Lower leg skin (tissue), 3 donors: ENCODE measurements at regions not wholly inside any gene's neighbourhood (a gene's known extent, or its start where the extent isn't known, plus 50 kb on each side); places are given as distances from the start of the nearest gene placed in this dataset.

Experiments used
- POLR2A ChIP-seq, 2 donors: fragments of 450-650 bp; IDR thresholded peaks; one replicate each; pipeline ENCODE4 v1.6.1; 2016 to 2017; ENCODE audit warnings: antibody characterized with exemption in 2 of 2, mild to moderate bottlenecking in 1 of 2, moderate library complexity in 1 of 2
- TF ChIP-seq, protein P1 (sequence below), 3 donors: fragments of 450-650 bp; IDR thresholded peaks; one replicate each; pipeline ENCODE4 v1.5.1; 2016; ENCODE audit warnings: antibody characterized with exemption in 3 of 3, mild to moderate bottlenecking in 3 of 3, moderate library complexity in 2 of 3

DNA sequence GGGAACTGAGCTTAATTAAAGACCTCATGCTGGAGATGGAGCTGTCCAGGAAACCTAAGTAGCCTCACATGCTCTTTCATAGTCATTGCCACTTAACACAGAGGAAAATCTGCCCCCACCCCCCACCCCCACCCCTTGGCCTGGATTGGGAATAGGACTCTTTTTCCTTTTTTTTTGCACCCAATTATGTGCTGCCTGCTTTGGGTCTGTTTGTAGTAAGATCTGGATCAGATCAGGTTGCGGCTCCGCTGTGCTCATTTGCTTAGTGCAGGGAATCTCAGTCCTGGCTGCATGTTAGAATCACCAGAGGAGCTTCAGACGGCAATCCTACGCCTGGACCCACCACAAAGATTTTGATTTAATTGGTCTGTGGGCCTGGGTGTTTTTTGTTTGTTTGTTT, 219.0 kb downstream of the UTP18 start:
- no peak for TF ChIP-seq POLR2A (IDR thresholded peaks at IDR 0.05)
- TF ChIP-seq, protein P1, sequence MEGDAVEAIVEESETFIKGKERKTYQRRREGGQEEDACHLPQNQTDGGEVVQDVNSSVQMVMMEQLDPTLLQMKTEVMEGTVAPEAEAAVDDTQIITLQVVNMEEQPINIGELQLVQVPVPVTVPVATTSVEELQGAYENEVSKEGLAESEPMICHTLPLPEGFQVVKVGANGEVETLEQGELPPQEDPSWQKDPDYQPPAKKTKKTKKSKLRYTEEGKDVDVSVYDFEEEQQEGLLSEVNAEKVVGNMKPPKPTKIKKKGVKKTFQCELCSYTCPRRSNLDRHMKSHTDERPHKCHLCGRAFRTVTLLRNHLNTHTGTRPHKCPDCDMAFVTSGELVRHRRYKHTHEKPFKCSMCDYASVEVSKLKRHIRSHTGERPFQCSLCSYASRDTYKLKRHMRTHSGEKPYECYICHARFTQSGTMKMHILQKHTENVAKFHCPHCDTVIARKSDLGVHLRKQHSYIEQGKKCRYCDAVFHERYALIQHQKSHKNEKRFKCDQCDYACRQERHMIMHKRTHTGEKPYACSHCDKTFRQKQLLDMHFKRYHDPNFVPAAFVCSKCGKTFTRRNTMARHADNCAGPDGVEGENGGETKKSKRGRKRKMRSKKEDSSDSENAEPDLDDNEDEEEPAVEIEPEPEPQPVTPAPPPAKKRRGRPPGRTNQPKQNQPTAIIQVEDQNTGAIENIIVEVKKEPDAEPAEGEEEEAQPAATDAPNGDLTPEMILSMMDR (IDR thresholded peaks at IDR 0.05): no peak
